Esophagus (tissue), 2 donors: ENCODE measurements at regions not wholly inside any gene's neighbourhood (a gene's known extent, or its start where the extent isn't known, plus 50 kb on each side); places are given as distances from the start of the nearest gene placed in this dataset.

Source experiments
- H3K27ac ChIP-seq, 2 donors: one replicate each; pipeline ENCODE4 v1.5.1; 2013; ENCODE audit warnings: low read depth in 2 of 2, mild to moderate bottlenecking in 2 of 2, inconsistent platforms in 1 of 2, low read length in 1 of 2, moderate library complexity in 1 of 2
- H3K27me3 ChIP-seq, 2 donors: one replicate each; pipeline ENCODE4 v1.6.1; 2013; ENCODE audit warnings: low read length in 2 of 2, control low read depth in 1 of 2, mild to moderate bottlenecking in 1 of 2; ENCODE audit not compliant: insufficient read depth in 2 of 2, control insufficient read depth in 1 of 2
- H3K36me3 ChIP-seq, 2 donors: one replicate each; pipeline ENCODE4 v1.6.1; 2013; ENCODE audit warnings: low read length in 1 of 2; ENCODE audit not compliant: control insufficient read depth in 2 of 2, insufficient read depth in 2 of 2
- H3K4me1 ChIP-seq, 2 donors: one replicate each; pipeline ENCODE4 v1.6.1; 2013; ENCODE audit warnings: low read length in 1 of 2; ENCODE audit not compliant: control insufficient read depth in 2 of 2, insufficient read depth in 2 of 2
- H3K4me3 ChIP-seq, 2 donors: one replicate each; pipeline ENCODE4 v1.5.1; 2013; ENCODE audit warnings: low read length in 2 of 2, mild to moderate bottlenecking in 2 of 2, low read depth in 1 of 2, moderate library complexity in 1 of 2
- H3K9me3 ChIP-seq, 2 donors: one replicate each; pipeline ENCODE4 v1.6.1; 2013; ENCODE audit warnings: mild to moderate bottlenecking in 2 of 2, low read depth in 1 of 2, low read length in 1 of 2, moderate library complexity in 1 of 2; ENCODE audit not compliant: control insufficient read depth in 2 of 2, insufficient read depth in 1 of 2
- WGBS, 2 donors: extraction: QIAGEN DNeasy Blood & Tissue Kit; methylation state at CpG; one replicate each; pipeline ENCODE4 v1.1.7; 2013; 5-methylcytosine and 5-hydroxymethylcytosine counted together
- donor health status: healthy with polysubstance abuse.
- donor health status: Bipolar disorder and iron deficiency.

- Histone ChIP-seq H3K4me1 (peaks cover 0 to 4% of the 10 kb centered on the region in 2 donors), H3K27ac (no peak overlapping the region), H3K36me3 (no peaks in the 10 kb centered on the region), H3K9me3 (no peaks in the 10 kb centered on the region), H3K4me3 (no peak overlapping the region), H3K27me3 (no peaks in the 10 kb centered on the region)
- 74 to 78% methylated on average over 2 of the region's 2 CpGs for WGBS, 2 donors
Observed at GRCh38 chr1:172946814-172947507, 103.8 kb downstream of the TNFSF18 start.

GRCh38 chr1:172948457-172948856, 102.3 kb downstream of the TNFSF18 start:
- Histone ChIP-seq H3K4me1 (peaks cover 0 to 4% of the 10 kb centered on the region in 2 donors), H3K9me3 (no peaks in the 10 kb centered on the region), H3K27ac (no peak overlapping the region), H3K36me3 (no peaks in the 10 kb centered on the region), H3K4me3 (no peak overlapping the region), H3K27me3 (no peaks in the 10 kb centered on the region)
- WGBS, 2 donors = 74 to 83% methylated on average over 1 of the region's 1 CpG

DNA sequence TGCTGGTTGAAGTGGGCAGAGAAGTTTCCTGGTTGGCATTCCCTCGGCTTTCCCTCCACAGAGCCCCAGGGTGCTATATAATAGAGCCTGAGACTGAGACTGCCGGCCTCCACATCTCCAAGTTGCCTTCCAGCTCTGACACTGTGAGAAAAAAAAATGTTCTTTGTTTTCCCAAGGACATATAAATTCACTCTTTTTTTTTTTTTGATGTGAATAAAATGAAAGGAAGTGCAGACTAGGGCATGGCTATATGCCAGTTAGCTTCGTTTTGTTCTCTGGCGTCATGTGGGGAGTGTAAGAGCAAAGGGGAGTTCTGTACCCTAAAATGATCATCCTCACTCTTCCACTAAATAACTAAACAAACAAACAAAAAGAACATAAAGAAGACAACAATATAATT, 101.6 kb downstream of the TNFSF18 start:
- Histone ChIP-seq H3K27ac (no peak overlapping the region), H3K4me1 (peaks cover 0 to 4% of the 10 kb centered on the region in 2 donors), H3K27me3 (no peaks in the 10 kb centered on the region), H3K4me3 (no peak overlapping the region), H3K9me3 (no peaks in the 10 kb centered on the region), H3K36me3 (no peaks in the 10 kb centered on the region)
- WGBS, 2 donors = 47 to 64% methylated on average over 4 of the region's 4 CpGs

GRCh38 chr1:172950528-172950927, 100.2 kb downstream of the TNFSF18 start:
- Histone ChIP-seq H3K27me3 (no peaks in the 10 kb centered on the region), H3K4me3 (no peak overlapping the region), H3K9me3 (no peaks in the 10 kb centered on the region), H3K4me1 (peaks cover 0 to 4% of the 10 kb centered on the region in 2 donors), H3K27ac (no peak overlapping the region), H3K36me3 (no peaks in the 10 kb centered on the region)
- WGBS, 2 donors = 87 to 88% methylated on average over 2 of the region's 2 CpGs

- no peak overlapping the region for H3K27ac ChIP-seq
- H3K4me3 ChIP-seq = no peak overlapping the region
- H3K9me3 ChIP-seq = no peaks in the 10 kb centered on the region
- H3K4me1 ChIP-seq = peaks cover 0 to 4% of the 10 kb centered on the region in 2 donors
- 59 to 66% methylated on average over 3 of the region's 3 CpGs for WGBS, 2 donors
- H3K27me3 ChIP-seq = no peaks in the 10 kb centered on the region
- H3K36me3 ChIP-seq = no peaks in the 10 kb centered on the region
Observed at GRCh38 chr1:172951730-172952365, 98.9 kb downstream of the TNFSF18 start.

- no peaks in the 10 kb centered on the region for H3K36me3 ChIP-seq
- no peak overlapping the region for H3K27ac ChIP-seq
- H3K9me3 ChIP-seq = no peaks in the 10 kb centered on the region
- H3K4me3 ChIP-seq = no peak overlapping the region
- peaks cover 0 to 4% of the 10 kb centered on the region in 2 donors for H3K4me1 ChIP-seq
- H3K27me3 ChIP-seq = no peaks in the 10 kb centered on the region
Observed at GRCh38 chr1:172952516-172952915, 98.2 kb downstream of the TNFSF18 start.

- H3K4me3 ChIP-seq = no peak overlapping the region
- H3K4me1 ChIP-seq = no peaks in the 10 kb centered on the region
- no peak overlapping the region for H3K27ac ChIP-seq
- H3K27me3 ChIP-seq = no peaks in the 10 kb centered on the region
- 96 to 98% methylated on average over 6 of the region's 6 CpGs for WGBS, 2 donors
- no peaks in the 10 kb centered on the region for H3K36me3 ChIP-seq
- H3K9me3 ChIP-seq = no peaks in the 10 kb centered on the region
Observed at GRCh38 chr1:172954476-172955150, 96.1 kb downstream of the TNFSF18 start.

GRCh38 chr1:172955161-172955815, 95.5 kb downstream of the TNFSF18 start:
- Histone ChIP-seq H3K36me3 (no peaks in the 10 kb centered on the region), H3K4me1 (no peaks in the 10 kb centered on the region), H3K9me3 (no peaks in the 10 kb centered on the region), H3K27ac (no peak overlapping the region), H3K4me3 (no peak overlapping the region), H3K27me3 (no peaks in the 10 kb centered on the region)
- 78 to 86% methylated on average over 5 of the region's 5 CpGs for WGBS, 2 donors

GRCh38 chr1:172956871-172957270, 93.9 kb downstream of the TNFSF18 start:
- no peak overlapping the region for H3K4me3 ChIP-seq
- WGBS, 2 donors = 76 to 89% methylated on average over 1 of the region's 1 CpG
- no peaks in the 10 kb centered on the region for H3K36me3 ChIP-seq
- H3K27me3 ChIP-seq = no peaks in the 10 kb centered on the region
- no peaks in the 10 kb centered on the region for H3K4me1 ChIP-seq
- H3K9me3 ChIP-seq = no peaks in the 10 kb centered on the region
- no peak overlapping the region for H3K27ac ChIP-seq
